Endothelial cell (in vitro differentiated cells): ENCODE measurements at regions not wholly inside any gene's neighbourhood (a gene's known extent, or its start where the extent isn't known, plus 50 kb on each side); places are given as distances from the start of the nearest gene placed in this dataset.

Experiments
- DNase-seq: peaks from one replicate; pipeline ENCODE4 v3.0.0; 2021; ENCODE audit warnings: low spot score
- H3K27ac Mint-ChIP-seq: one replicate; pipeline ENCODE4 v1.8.0; 2021; ENCODE audit warnings: mixed read lengths, inconsistent platforms; ENCODE audit not compliant: unreplicated experiment
- H3K27me3 Mint-ChIP-seq: one replicate; pipeline ENCODE4 v1.8.0; 2021; ENCODE audit warnings: mild to moderate bottlenecking, moderate library complexity, mixed read lengths, inconsistent platforms; ENCODE audit not compliant: unreplicated experiment
- H3K36me3 Mint-ChIP-seq: one replicate; pipeline ENCODE4 v1.8.0; 2021; ENCODE audit warnings: mild to moderate bottlenecking, low read depth, mixed read lengths, inconsistent platforms; ENCODE audit not compliant: unreplicated experiment
- H3K4me1 Mint-ChIP-seq: one replicate; pipeline ENCODE4 v1.8.0; 2021; ENCODE audit warnings: mild to moderate bottlenecking, mixed read lengths, inconsistent platforms; ENCODE audit not compliant: unreplicated experiment
- H3K4me3 Mint-ChIP-seq: one replicate; pipeline ENCODE4 v1.8.0; 2021; ENCODE audit warnings: mild to moderate bottlenecking, mixed read lengths, inconsistent platforms; ENCODE audit not compliant: unreplicated experiment
- H3K9me3 Mint-ChIP-seq: one replicate; pipeline ENCODE4 v1.8.0; 2021; ENCODE audit warnings: mixed read lengths, inconsistent platforms; ENCODE audit not compliant: unreplicated experiment
- CTCF ChIP-seq: fragments of 200-600 bp; sonication (generic); IDR thresholded peaks from one replicate; pipeline ENCODE4 v1.5.0; 2021; ENCODE audit warnings: antibody characterized with exemption; ENCODE audit not compliant: unreplicated experiment

- no peak overlapping the region for H3K27ac Mint-ChIP-seq
These were observed 200.5 kb downstream of the HRH4 start for GRCh38 chr18:24660956-24661355.

GRCh38 chr18:24662412-24662821 lies 202.0 kb downstream of the HRH4 start:
- no peak for TF ChIP-seq CTCF
- H3K9me3 Mint-ChIP-seq = no peaks in the 10 kb centered on the region
- no peak for DNase-seq
- H3K4me1 Mint-ChIP-seq = peaks cover 19% of the 10 kb centered on the region
- H3K36me3 Mint-ChIP-seq = no peaks in the 10 kb centered on the region
- no peak overlapping the region for H3K4me3 Mint-ChIP-seq
- H3K27ac Mint-ChIP-seq = no peak overlapping the region
- H3K27me3 Mint-ChIP-seq = no peaks in the 10 kb centered on the region

More at GRCh38 chr18:24660956-24661355, 200.5 kb downstream of the HRH4 start:
- H3K4me1 Mint-ChIP-seq = peaks cover 27% of the 10 kb centered on the region
- H3K36me3 Mint-ChIP-seq = no peaks in the 10 kb centered on the region
- no peak for TF ChIP-seq CTCF
- no peak overlapping the region for H3K4me3 Mint-ChIP-seq
- H3K27me3 Mint-ChIP-seq = no peaks in the 10 kb centered on the region
- DNase-seq = no peak
- no peaks in the 10 kb centered on the region for H3K9me3 Mint-ChIP-seq

- no peaks in the 10 kb centered on the region for H3K27me3 Mint-ChIP-seq
- no peaks in the 10 kb centered on the region for H3K9me3 Mint-ChIP-seq
- H3K36me3 Mint-ChIP-seq = no peaks in the 10 kb centered on the region
- no peak for DNase-seq
- H3K4me1 Mint-ChIP-seq = peaks cover 14% of the 10 kb centered on the region
- TF ChIP-seq CTCF = no peak
- H3K27ac Mint-ChIP-seq = no peak overlapping the region
- H3K4me3 Mint-ChIP-seq = no peak overlapping the region
These were observed 202.6 kb downstream of the HRH4 start for GRCh38 chr18:24663026-24663425.

GRCh38 chr18:24669015-24669414 lies 208.6 kb downstream of the HRH4 start:
- Mint-ChIP-seq H3K36me3 (no peaks in the 10 kb centered on the region), H3K4me3 (no peak overlapping the region), H3K4me1 (peaks cover 8% of the 10 kb centered on the region), H3K27ac (no peak overlapping the region), H3K27me3 (peaks cover 2% of the 10 kb centered on the region), H3K9me3 (no peaks in the 10 kb centered on the region)
- no peak for DNase-seq
- no peak for TF ChIP-seq CTCF

GRCh38 chr18:24669502-24669901 lies 209.1 kb downstream of the HRH4 start:
- Mint-ChIP-seq H3K4me1 (peaks cover 12% of the 10 kb centered on the region), H3K27me3 (peaks cover 2% of the 10 kb centered on the region), H3K4me3 (no peak overlapping the region), H3K27ac (no peak overlapping the region), H3K36me3 (no peaks in the 10 kb centered on the region), H3K9me3 (no peaks in the 10 kb centered on the region)
- TF ChIP-seq CTCF = no peak
- DNase-seq = no peak
